ENCODE measurements at regions not wholly inside any gene's neighbourhood (a gene's known extent, or its start where the extent isn't known, plus 50 kb on each side); places are given as distances from the start of the nearest gene placed in this dataset.
A peak's percentile ranks its signal among the peaks of the same experiment; 100 is the strongest.

- FAIRE-seq = no peak
Measured at GRCh38 chr10:36880898-36881297, 244.5 kb upstream of the ANKRD30A start.

More at GRCh38 chr10:36880898-36881297, 244.5 kb upstream of the ANKRD30A start:
- Histone ChIP-seq H4K8ac (ENCODE audit: extremely low read depth, insufficient read depth, low read length) (no peak overlapping the region), H3K14ac (ENCODE audit: insufficient read length) (no peak overlapping the region), H3K79me1 (ENCODE audit: low read depth, low read length) (no peaks in the 10 kb centered on the region), H3K9ac (replicated peaks in 1 of 4; ENCODE audit: extremely low read depth in 1 of 4, low read depth in 3 of 4, low read length in 3 of 4) (no peak overlapping the region), H3K18ac (ENCODE audit: extremely low read depth, low read length) (no peak overlapping the region), H3K4ac (replicated peaks; ENCODE audit: insufficient read length, low read depth, low read length) (no peak overlapping the region), H3K23me2 (ENCODE audit: low read depth, low read length) (no peaks in the 10 kb centered on the region), H3K9me3 (ENCODE audit: insufficient read depth in 2 of 2, low read depth in 1 of 2, low read length in 1 of 2) (peaks cover 10 to 27% of the 10 kb centered on the region in 2 experiments; a peak in 3 of 4 replicates), H2AK5ac (ENCODE audit: low read depth, low read length) (no peak overlapping the region), H2BK12ac (ENCODE audit: low read depth, low read length) (no peak overlapping the region), H3K27ac (ENCODE audit: low read depth, low read length) (no peak overlapping the region), H3K56ac (replicated peaks; ENCODE audit: insufficient read length, low read depth, low read length) (no peak overlapping the region), H4K20me1 (replicated peaks in 1 of 2; ENCODE audit: control insufficient read depth in 1 of 2, insufficient read depth in 2 of 2, low read length in 2 of 2) (no peaks in the 10 kb centered on the region), H3K4me2 (ENCODE audit: insufficient read depth in 1 of 2, low read depth in 2 of 2, low read length in 2 of 2) (no peak overlapping the region), H2BK15ac (ENCODE audit: low read length) (no peak overlapping the region), H3K27me3 (replicated peaks in 1 of 4; ENCODE audit: control insufficient read depth in 3 of 4, extremely low read depth in 1 of 4, insufficient read depth in 3 of 4, low read length in 3 of 4) (no peaks in the 10 kb centered on the region), H2AFZ (ENCODE audit: low read length) (no peak overlapping the region), H4K5ac (ENCODE audit: insufficient read length, low read depth, low read length) (no peak overlapping the region), H4K91ac (replicated peaks; ENCODE audit: insufficient read length, low read length) (no peak overlapping the region), H3K4me3 (ENCODE audit: extremely low read depth in 1 of 4, insufficient read depth in 2 of 4, low read depth in 3 of 4, low read length in 4 of 4) (no peak overlapping the region), H3K4me1 (replicated peaks in 1 of 4; ENCODE audit: control insufficient read depth in 3 of 4, insufficient read depth in 4 of 4, low read length in 3 of 4) (no peaks in the 10 kb centered on the region), H2BK120ac (replicated peaks; ENCODE audit: low read depth, low read length) (no peak overlapping the region), H3K36me3 (ENCODE audit: control insufficient read depth in 2 of 4, insufficient read depth in 4 of 4, low read length in 3 of 4) (no peaks in the 10 kb centered on the region), H3K79me2 (ENCODE audit: control insufficient read depth in 1 of 2, insufficient read depth in 2 of 2, low read length in 2 of 2) (no peaks in the 10 kb centered on the region), H3K23ac (ENCODE audit: insufficient read length) (no peak overlapping the region), H2BK5ac (ENCODE audit: low read depth, low read length) (no peak overlapping the region), H2BK20ac (ENCODE audit: low read length) (no peak overlapping the region)
- ChIA-PET CTCF (ENCODE audit: partially characterized antibody) (interaction anchor here (0.6 to 2.7 kb wide), 5 partner anchors 9 to 1267 kb away, joined by 3 to 9 read pairs (median 3); no protein-coding TSS in a partner anchor), POLR2A (ENCODE audit: partially characterized antibody) (no interaction called here)
- DNase-seq (ENCODE audit: low read depth in 1 of 2, low spot score in 2 of 2) = no peak
- TF ChIP-seq, protein P1, sequence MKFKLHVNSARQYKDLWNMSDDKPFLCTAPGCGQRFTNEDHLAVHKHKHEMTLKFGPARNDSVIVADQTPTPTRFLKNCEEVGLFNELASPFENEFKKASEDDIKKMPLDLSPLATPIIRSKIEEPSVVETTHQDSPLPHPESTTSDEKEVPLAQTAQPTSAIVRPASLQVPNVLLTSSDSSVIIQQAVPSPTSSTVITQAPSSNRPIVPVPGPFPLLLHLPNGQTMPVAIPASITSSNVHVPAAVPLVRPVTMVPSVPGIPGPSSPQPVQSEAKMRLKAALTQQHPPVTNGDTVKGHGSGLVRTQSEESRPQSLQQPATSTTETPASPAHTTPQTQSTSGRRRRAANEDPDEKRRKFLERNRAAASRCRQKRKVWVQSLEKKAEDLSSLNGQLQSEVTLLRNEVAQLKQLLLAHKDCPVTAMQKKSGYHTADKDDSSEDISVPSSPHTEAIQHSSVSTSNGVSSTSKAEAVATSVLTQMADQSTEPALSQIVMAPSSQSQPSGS (IDR thresholded peaks at IDR 0.05; ENCODE audit: low read length) = no peak
- TF ChIP-seq BCL11A (IDR thresholded peaks at IDR 0.05; ENCODE audit: low read depth in 2 of 2, low read length in 2 of 2) (no peak), BACH1 (IDR thresholded peaks at IDR 0.05; ENCODE audit: low read length) (no peak), RAD21 (IDR thresholded peaks at IDR 0.05 in 1 of 2, conservative IDR thresholded peaks at IDR 0.05 in 1 of 2; ENCODE audit: low read depth in 2 of 2, low read length in 2 of 2) (peak; percentile 43 to 64), ZNF274 (IDR thresholded peaks at IDR 0.05; ENCODE audit: borderline replicate concordance, extremely low read depth, low read length) (no peak)
- TF ChIP-seq, protein P2, sequence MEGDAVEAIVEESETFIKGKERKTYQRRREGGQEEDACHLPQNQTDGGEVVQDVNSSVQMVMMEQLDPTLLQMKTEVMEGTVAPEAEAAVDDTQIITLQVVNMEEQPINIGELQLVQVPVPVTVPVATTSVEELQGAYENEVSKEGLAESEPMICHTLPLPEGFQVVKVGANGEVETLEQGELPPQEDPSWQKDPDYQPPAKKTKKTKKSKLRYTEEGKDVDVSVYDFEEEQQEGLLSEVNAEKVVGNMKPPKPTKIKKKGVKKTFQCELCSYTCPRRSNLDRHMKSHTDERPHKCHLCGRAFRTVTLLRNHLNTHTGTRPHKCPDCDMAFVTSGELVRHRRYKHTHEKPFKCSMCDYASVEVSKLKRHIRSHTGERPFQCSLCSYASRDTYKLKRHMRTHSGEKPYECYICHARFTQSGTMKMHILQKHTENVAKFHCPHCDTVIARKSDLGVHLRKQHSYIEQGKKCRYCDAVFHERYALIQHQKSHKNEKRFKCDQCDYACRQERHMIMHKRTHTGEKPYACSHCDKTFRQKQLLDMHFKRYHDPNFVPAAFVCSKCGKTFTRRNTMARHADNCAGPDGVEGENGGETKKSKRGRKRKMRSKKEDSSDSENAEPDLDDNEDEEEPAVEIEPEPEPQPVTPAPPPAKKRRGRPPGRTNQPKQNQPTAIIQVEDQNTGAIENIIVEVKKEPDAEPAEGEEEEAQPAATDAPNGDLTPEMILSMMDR (IDR thresholded peaks at IDR 0.05; ENCODE audit: control extremely low read depth in 1 of 3, insufficient read depth in 1 of 3, low read depth in 1 of 3, low read length in 3 of 3) = peak in 2 of 3 experiments; percentile 13 to 35; a peak in 2 of 4 replicates
- WGBS, 2 experiments (ENCODE audit: extremely low coverage in 1 of 2, insufficient coverage in 1 of 2, insufficient read length in 1 of 2, insufficient replicate concordance in 2 of 2, low coverage in 1 of 2, low lambda C conversion rate in 2 of 2, missing lambda C conversion rate in 1 of 2) = 47% methylated on average over 5 of the region's 5 CpGs; no CpG with 5 or more reads in 1 of the 2 experiments
